Suprapubic skin (tissue), 4 donors: ENCODE measurements at regions not wholly inside any gene's neighbourhood (a gene's known extent, or its start where the extent isn't known, plus 50 kb on each side); places are given as distances from the start of the nearest gene placed in this dataset.

Source experiments
- CTCF ChIP-seq, 2 donors: fragments of 200-600 bp in 1 of 2; fragments of 450-650 bp in 1 of 2; sonication (generic) in 1 of 2; IDR thresholded peaks; one replicate each; pipeline ENCODE4 v1.5.1; 2016 to 2019; ENCODE audit warnings: antibody characterized with exemption in 2 of 2, mild to moderate bottlenecking in 1 of 2, moderate library complexity in 1 of 2
- POLR2A ChIP-seq, 2 donors: fragments of 450-650 bp; IDR thresholded peaks; one replicate each; pipeline ENCODE4 v1.6.1; 2017; ENCODE audit warnings: antibody characterized with exemption in 2 of 2, mild to moderate bottlenecking in 2 of 2, moderate library complexity in 2 of 2
- POLR2AphosphoS5 ChIP-seq, 3 donors: sonication (generic); formaldehyde crosslinking; IDR thresholded peaks; one replicate each; pipeline ENCODE4 v1.6.1; 2017; ENCODE audit warnings: antibody characterized with exemption in 3 of 3

GRCh38 chr1:198084241-198084908, 72.4 kb upstream of the NEK7 start:
- TF ChIP-seq CTCF (IDR thresholded peaks at IDR 0.05), result no peak
- TF ChIP-seq POLR2A (IDR thresholded peaks at IDR 0.05), result no peak
- TF ChIP-seq POLR2AphosphoS5 (IDR thresholded peaks at IDR 0.05), result no peak
